Mesenteric fat pad (tissue), 1 donor: ENCODE measurements at regions not wholly inside any gene's neighbourhood (a gene's known extent, or its start where the extent isn't known, plus 50 kb on each side); places are given as distances from the start of the nearest gene placed in this dataset.

Experiments used
- DNase-seq: peaks from one replicate; pipeline ENCODE4 v3.0.0-alpha.2; 2020; ENCODE audit warnings: low spot score
- donor health status: DM: yes; HTN: yes; CAD: no.

DNA sequence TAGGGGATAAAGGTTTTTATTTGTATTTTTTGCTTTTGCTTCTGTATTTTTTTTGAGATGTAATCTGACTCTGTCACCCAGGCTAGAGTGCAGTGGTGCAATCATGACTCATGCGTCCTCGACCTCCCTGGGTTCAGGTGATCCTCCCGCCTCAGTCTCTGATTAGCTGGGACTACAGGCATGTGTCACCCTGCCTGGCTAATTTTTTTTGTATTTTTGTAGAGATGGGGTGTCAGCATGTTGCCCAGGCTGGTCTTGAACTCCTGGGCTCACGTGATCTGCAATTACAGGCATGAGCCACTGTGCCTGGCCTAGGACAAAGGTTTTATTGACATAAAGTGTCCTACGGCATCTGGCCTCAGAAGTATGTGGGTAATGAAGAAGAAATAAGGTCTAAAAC, 297.1 kb upstream of the C9orf72 start:
- no peak for DNase-seq

DNA sequence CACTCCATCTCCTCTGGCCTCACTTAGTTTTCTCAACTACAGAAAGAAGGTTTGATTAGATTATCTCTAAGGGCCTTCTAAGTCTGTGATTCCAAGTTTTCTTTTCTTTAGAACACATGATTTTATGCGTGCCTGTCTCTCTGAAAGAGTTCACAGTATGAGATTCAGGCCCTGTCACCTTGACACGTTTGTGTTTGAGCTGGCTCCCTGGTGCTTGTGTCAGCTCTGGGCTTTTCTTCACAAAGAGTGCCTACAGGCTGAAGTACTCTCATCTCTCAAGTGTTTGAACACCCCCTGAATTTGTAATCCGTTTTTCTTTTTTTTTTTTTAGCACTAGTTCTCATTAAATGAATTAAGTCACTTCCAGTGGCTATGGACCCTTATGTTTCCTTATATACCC, 306.9 kb upstream of the C9orf72 start:
- no peak for DNase-seq

- no peak for DNase-seq
Measured at GRCh38 chr9:27880635-27881034, 307.4 kb upstream of the C9orf72 start.

DNA sequence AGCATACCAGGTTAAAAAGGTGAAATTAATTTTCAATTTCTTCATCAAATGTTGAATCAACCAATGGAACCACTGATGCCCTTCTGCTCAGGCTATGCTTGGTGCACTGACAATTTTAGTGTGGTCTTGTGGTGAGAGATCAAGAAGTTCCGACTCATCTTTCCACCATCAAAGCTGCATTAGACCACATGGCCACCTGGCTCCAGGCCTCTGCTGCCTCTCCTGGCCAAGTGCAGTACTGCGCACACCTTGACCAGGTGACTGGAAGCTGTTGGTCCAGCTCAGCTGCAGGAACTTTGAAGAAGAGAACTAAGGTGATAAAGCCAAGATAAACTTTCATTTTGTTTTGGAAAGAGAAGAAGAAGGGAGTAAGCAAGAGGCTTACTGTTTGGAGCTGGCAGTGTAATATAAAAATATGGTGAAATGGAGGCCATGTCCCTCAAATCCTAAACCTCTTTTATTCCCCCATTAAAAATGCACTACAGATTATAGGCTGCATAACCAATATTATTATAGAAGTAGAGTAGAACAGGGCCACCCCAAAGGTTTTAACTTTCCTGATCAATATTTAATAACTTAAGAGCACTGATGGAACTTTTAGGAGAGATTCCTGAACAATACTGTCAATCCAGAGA, 315.5 kb upstream of the C9orf72 start:
- no peak for DNase-seq

DNA sequence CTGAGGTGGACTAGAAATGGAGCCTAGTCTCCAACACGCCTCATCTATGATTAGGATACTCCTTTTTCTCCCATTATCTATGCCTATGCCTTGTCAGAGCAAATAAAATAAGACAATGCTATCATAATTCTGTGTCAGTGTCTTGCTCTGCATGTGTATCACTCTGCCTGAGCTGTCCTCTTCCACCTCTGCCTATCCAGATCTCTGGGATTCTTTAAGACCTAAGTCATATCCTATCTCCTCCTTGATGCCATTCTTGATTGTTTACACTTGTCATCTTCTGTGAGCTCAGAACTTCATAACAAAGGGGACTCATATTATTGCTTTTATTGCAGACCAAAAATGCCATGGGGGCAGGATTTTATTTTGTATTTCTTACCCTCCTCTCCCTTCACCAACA, 351.2 kb upstream of the C9orf72 start:
- no peak for DNase-seq

DNA sequence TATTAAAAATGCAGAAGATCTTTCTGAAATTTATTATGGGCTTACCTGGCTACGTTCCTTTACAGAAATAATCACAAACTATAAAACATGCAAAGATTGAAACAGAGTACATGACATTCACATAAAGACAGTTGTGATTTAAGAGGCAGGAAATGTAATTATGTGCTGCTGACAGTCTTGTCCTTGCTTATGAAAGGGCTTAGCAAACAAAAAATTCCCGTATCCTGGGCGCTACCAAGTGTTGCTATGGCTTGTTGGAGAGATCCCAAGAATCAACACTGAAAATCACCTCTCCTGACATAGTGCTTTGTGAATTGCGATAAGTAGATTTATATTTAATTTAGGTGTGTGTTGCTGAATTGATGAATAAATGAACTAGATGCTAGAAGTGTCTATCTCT, 352.5 kb upstream of the C9orf72 start:
- DNase-seq = no peak

DNA sequence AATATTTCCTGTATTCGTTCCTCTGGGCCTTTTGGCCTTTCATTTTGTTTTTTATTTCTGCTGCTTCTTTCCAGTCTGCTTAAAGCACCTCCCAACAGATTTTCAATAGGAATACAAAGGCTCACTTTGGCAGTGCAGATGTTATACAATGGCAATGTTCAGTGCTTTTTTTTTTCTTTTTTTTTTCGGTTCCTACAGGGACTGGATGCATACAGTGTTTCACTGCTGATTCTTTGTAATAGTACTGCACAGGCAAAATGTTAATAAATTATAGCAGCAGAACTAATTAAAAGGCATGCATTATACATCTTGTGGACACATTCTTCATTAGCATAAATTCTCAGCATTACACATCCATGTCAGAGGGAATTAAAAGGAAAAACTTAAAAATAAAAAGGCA, 356.6 kb upstream of the C9orf72 start:
- no peak for DNase-seq

- DNase-seq = no peak
Measured at GRCh38 chr9:27933210-27934025, 360.1 kb upstream of the C9orf72 start.

DNA sequence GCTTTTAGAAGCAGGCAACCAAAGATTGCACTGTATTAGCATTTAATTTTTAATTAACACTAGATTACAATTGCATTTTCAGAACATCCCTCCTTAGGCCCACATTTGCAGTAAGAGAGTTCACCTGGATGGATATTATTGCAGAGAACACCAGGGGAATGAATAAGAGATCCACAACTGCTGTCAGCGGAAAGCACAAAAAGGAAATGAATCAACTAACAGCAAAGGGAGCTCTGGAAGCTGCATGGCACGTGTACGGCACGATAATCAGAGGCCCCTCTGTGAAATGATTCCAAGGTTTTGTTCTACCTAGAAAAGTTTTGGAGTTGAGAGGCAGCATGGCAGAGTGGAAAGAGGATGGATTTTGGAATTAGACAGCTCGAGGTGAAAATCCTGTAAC, 361.2 kb upstream of the C9orf72 start:
- DNase-seq = no peak

GRCh38 chr9:27939186-27939585, 365.9 kb upstream of the C9orf72 start:
- no peak for DNase-seq

DNA sequence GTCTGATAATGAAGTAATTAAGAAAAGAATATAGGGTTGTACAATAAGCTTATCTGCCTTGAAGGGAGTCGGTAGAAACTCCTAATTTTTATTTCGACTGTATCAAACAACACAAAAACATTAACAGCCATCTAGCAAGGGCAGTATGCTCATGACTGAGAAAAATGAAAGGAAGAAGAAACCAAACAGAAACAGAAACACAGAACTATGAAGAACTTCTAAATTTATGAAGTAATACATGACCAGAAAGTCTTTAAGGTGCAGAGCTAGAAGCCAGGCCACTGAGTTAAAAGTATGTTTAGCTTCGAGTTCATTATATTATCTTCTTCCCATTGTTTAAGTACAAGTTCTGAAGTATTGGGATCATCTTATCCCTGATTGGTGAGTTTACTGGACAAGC, 367.3 kb upstream of the C9orf72 start:
- DNase-seq = no peak

DNA sequence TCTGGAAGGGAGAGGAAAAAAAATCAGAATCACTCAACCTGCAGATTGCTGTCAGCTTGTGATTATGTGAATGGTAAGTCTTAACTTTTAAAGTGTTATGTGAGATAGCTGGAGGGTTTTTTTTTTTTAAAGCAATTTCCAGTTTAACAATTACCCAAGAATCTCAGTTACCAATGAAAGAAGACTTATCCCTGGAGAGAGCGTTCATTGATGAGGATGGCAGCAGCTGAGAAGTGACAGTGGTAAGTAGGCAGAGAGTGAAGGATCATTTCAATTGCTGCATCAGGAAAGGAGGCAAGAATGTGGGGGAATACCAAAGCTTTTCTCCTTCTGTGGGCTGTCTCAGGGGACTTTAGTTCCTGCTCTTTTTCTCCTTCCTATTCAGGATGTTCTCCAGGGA, 370.2 kb upstream of the C9orf72 start:
- DNase-seq = no peak

- DNase-seq = no peak
Measured at GRCh38 chr9:27945386-27945785, 372.1 kb upstream of the C9orf72 start.

- no peak for DNase-seq
Measured at GRCh38 chr9:27950382-27950781, 377.1 kb upstream of the C9orf72 start.

GRCh38 chr9:27954858-27955257, 381.6 kb upstream of the C9orf72 start:
- DNase-seq = no peak

GRCh38 chr9:27963836-27964235, 390.6 kb upstream of the C9orf72 start:
- no peak for DNase-seq

DNA sequence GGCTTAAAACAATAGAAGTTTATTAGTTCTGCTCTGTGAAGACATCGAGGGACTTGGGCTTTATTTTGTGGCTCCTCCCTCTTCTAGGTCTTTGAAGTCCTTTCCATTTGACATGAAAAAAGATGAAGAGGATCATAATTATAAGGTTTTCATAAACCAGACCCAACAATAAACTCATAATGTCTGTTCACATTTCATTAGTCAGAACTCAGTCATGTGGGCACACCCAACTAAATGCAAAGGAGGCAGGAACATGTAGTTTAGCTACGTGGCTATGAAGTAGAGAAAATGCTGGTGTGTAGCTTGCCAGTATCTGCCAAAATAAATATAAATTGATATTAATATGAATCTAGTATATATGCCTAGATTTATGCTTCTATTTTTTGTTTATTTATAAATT, 393.9 kb upstream of the C9orf72 start:
- DNase-seq = no peak

- DNase-seq = no peak
Measured at GRCh38 chr9:27977931-27978330, 404.6 kb upstream of the C9orf72 start.

GRCh38 chr9:27985714-27986113, 412.4 kb upstream of the C9orf72 start:
- DNase-seq = no peak

- DNase-seq = no peak
Measured at GRCh38 chr9:27990524-27990923, 417.2 kb upstream of the C9orf72 start.

DNA sequence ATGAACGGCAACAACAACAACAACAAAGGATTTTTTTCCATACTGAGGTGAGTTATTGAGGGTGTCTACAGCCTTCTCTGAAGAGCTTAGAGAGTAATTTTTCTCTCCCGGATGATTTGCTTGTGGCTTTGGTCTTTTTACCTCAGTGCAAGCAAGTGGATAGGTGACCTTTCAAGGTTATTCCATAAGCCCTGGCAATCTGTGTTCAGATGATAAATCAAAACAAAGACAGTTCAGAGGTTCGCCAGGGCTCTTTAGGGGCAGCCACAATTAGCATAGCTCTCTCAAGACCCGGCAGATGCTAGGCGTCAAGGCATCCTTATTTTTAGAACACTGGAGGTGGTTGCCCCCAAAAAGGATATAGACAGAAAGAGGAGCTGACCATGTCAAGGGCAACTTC, 417.9 kb upstream of the C9orf72 start:
- DNase-seq = no peak

GRCh38 chr9:28001096-28001495, 427.8 kb upstream of the C9orf72 start:
- DNase-seq = no peak

GRCh38 chr9:28004900-28005299, 431.6 kb upstream of the C9orf72 start:
- no peak for DNase-seq
